HG03469 (cell line): ENCODE measurements at regions not wholly inside any gene's neighbourhood (a gene's known extent, or its start where the extent isn't known, plus 50 kb on each side); places are given as distances from the start of the nearest gene placed in this dataset.

Source experiments
- ATAC-seq: cut with Tn5 transposase; IDR thresholded peaks from one replicate; pipeline ENCODE4 v1.9.1; 2021; ENCODE audit warnings: mild to moderate bottlenecking, moderate library complexity, moderate number of reproducible peaks; ENCODE audit not compliant: unreplicated experiment

GRCh38 chr10:29238523-29239135, 50.2 kb upstream of the LYZL1 start:
- ATAC-seq: no peak
